ENCODE measurements at regions not wholly inside any gene's neighbourhood (a gene's known extent, or its start where the extent isn't known, plus 50 kb on each side); places are given as distances from the start of the nearest gene placed in this dataset.

GRCh38 chr1:82485591-82486369 lies 685.0 kb downstream of the ADGRL2 start:
- ATAC-seq: peak in 1 of 2 donors; percentile 30
- intact Hi-C loops (cut with DNase I; ENCODE audit: low total_unique reads): no loop called here
- no peak overlapping the region for H3K27ac ChIP-seq

GRCh38 chr1:82483146-82483545 lies 682.4 kb downstream of the ADGRL2 start:
- intact Hi-C loops (cut with DNase I; ENCODE audit: low total_unique reads): no loop called here
- H3K4me1 ChIP-seq: no peaks in the 10 kb centered on the region
- H3K9me3 ChIP-seq: no peaks in the 10 kb centered on the region
- DNase-seq: no peak
- in situ Hi-C loops (cut with MboI; ENCODE audit: low sequenced_read_pairs in 4 of 4): no loop called here
- no peak for ATAC-seq
- no peaks in the 10 kb centered on the region for H3K27me3 ChIP-seq
- TF ChIP-seq CTCF (IDR thresholded peaks at IDR 0.05 in 4 of 5, conservative IDR thresholded peaks at IDR 0.05 in 1 of 5) (no peak), POLR2A (IDR thresholded peaks at IDR 0.05) (no peak)
- no peak overlapping the region for H3K4me3 ChIP-seq
- H3K36me3 ChIP-seq: no peaks in the 10 kb centered on the region
- H3K27ac ChIP-seq: no peak overlapping the region

More at GRCh38 chr1:82485591-82486369, 685.0 kb downstream of the ADGRL2 start:
- no peaks in the 10 kb centered on the region for H3K9me3 ChIP-seq
- in situ Hi-C loops (cut with MboI; ENCODE audit: low sequenced_read_pairs in 4 of 4): no loop called here
- H3K27me3 ChIP-seq: no peaks in the 10 kb centered on the region
- no peaks in the 10 kb centered on the region for H3K4me1 ChIP-seq
- DNase-seq: peak; percentile 7 to 32
- no peak overlapping the region for H3K4me3 ChIP-seq
- TF ChIP-seq POLR2A (IDR thresholded peaks at IDR 0.05) (no peak), CTCF (IDR thresholded peaks at IDR 0.05 in 4 of 5, conservative IDR thresholded peaks at IDR 0.05 in 1 of 5) (no peak)
- no peaks in the 10 kb centered on the region for H3K36me3 ChIP-seq

- ATAC-seq: no peak
Measured at GRCh38 chr1:82478916-82479315, 678.2 kb downstream of the ADGRL2 start.

GRCh38 chr1:82472489-82473131 lies 671.9 kb downstream of the ADGRL2 start:
- H3K4me1 ChIP-seq: no peaks in the 10 kb centered on the region
- H3K27ac ChIP-seq: no peak overlapping the region
- DNase-seq (no peak), ATAC-seq (no peak)
- intact Hi-C loops (cut with DNase I; ENCODE audit: low total_unique reads): no loop called here
- H3K9me3 ChIP-seq: no peaks in the 10 kb centered on the region
- in situ Hi-C loops (cut with MboI; ENCODE audit: low sequenced_read_pairs in 4 of 4): no loop called here
- no peaks in the 10 kb centered on the region for H3K36me3 ChIP-seq
- TF ChIP-seq POLR2A (IDR thresholded peaks at IDR 0.05): no peak
- TF ChIP-seq CTCF (IDR thresholded peaks at IDR 0.05 in 4 of 5, conservative IDR thresholded peaks at IDR 0.05 in 1 of 5): no peak
- H3K4me3 ChIP-seq: no peak overlapping the region
- H3K27me3 ChIP-seq: no peaks in the 10 kb centered on the region

More at GRCh38 chr1:82478916-82479315, 678.2 kb downstream of the ADGRL2 start:
- Histone ChIP-seq H3K27ac (no peak overlapping the region), H3K4me3 (no peak overlapping the region), H3K36me3 (no peaks in the 10 kb centered on the region), H3K4me1 (no peaks in the 10 kb centered on the region), H3K27me3 (no peaks in the 10 kb centered on the region), H3K9me3 (no peaks in the 10 kb centered on the region)
- intact Hi-C loops (cut with DNase I; ENCODE audit: low total_unique reads) (no loop called here), in situ Hi-C loops (cut with MboI; ENCODE audit: low sequenced_read_pairs in 4 of 4) (no loop called here)
- no peak for TF ChIP-seq POLR2A (IDR thresholded peaks at IDR 0.05)
- TF ChIP-seq CTCF (IDR thresholded peaks at IDR 0.05 in 4 of 5, conservative IDR thresholded peaks at IDR 0.05 in 1 of 5): no peak
- no peak for DNase-seq

Measured in gastrocnemius medialis (tissue), 4 donors.